ENCODE measurements at regions not wholly inside any gene's neighbourhood (a gene's known extent, or its start where the extent isn't known, plus 50 kb on each side); places are given as distances from the start of the nearest gene placed in this dataset.

DNA sequence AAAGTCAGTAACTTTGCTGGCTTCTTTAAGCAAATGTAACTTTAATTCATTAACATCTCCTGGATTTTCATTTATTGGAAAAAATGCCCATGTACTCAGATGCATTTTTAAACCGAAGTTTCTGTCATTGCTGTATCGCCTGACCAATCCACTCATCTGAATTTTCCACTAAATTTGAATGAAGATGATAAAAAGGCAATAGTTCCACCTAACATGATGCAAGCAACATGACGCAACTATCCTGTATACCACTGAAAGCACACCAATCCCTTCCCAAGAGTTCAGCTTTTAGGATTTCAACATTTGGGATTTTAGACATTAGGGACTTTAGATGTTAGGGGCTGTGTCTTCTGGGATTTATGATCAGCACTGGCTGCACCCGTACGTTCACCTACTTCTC lies 215.6 kb downstream of the KIF4B start:
- H2AK5ac ChIP-seq (ENCODE audit: low read depth, low read length): no peak overlapping the region
- no peak overlapping the region for H2BK5ac ChIP-seq (ENCODE audit: low read length)
- no peak for DNase-seq (ENCODE audit: low spot score)
- no peak overlapping the region for H2BK120ac ChIP-seq (ENCODE audit: low read depth, low read length)
- no peaks in the 10 kb centered on the region for H3K27me3 ChIP-seq (ENCODE audit: control insufficient read depth in 3 of 3, insufficient read depth in 3 of 3, low read depth in 1 of 3, low read length in 3 of 3)
- no peak overlapping the region for H4K8ac ChIP-seq (ENCODE audit: low read depth, low read length)
- H3K9ac ChIP-seq (ENCODE audit: low read depth, low read length, poor library complexity): no peak overlapping the region
- no CpG with 5 or more reads among the region's 5 CpGs for WGBS, 2 donors (ENCODE audit: extremely low coverage in 2 of 2, insufficient read length in 2 of 2, insufficient replicate concordance in 1 of 2)
- H3K9me3 ChIP-seq (replicated peaks in 1 of 2; ENCODE audit: control insufficient read depth in 2 of 2, insufficient read depth in 1 of 2, low read depth in 1 of 2, low read length in 2 of 2): no peaks in the 10 kb centered on the region
- no peak overlapping the region for H4K91ac ChIP-seq (ENCODE audit: low read depth, low read length, poor library complexity)
- H3K4me1 ChIP-seq (ENCODE audit: control insufficient read depth in 2 of 2, insufficient read depth in 1 of 2, low read depth in 1 of 2, low read length in 2 of 2): no peaks in the 10 kb centered on the region
- no peak overlapping the region for H3K4me3 ChIP-seq (ENCODE audit: low read length in 2 of 2)
- H2BK12ac ChIP-seq (ENCODE audit: low read length): no peak overlapping the region
- no peaks in the 10 kb centered on the region for H3K79me1 ChIP-seq (ENCODE audit: low read depth, low read length)
- no peak overlapping the region for H3K14ac ChIP-seq (ENCODE audit: low read length)
- no peak overlapping the region for H3K4ac ChIP-seq (ENCODE audit: low read length)
- H3K18ac ChIP-seq (ENCODE audit: low read length): no peak overlapping the region
- no peak overlapping the region for H3K4me2 ChIP-seq (ENCODE audit: insufficient read depth, low read length, poor library complexity, severe bottlenecking)
- no peak overlapping the region for H2BK15ac ChIP-seq (ENCODE audit: low read length)
- H3K23ac ChIP-seq (ENCODE audit: low read depth, low read length, poor library complexity): no peak overlapping the region
- no peak overlapping the region for H3K27ac ChIP-seq (replicated peaks; ENCODE audit: low read length)
- no peaks in the 10 kb centered on the region for H3K36me3 ChIP-seq (replicated peaks in 1 of 2; ENCODE audit: control insufficient read depth in 2 of 2, insufficient read depth in 2 of 2, low read length in 2 of 2)
- no peak overlapping the region for H2AFZ ChIP-seq (ENCODE audit: low read length)

DNA sequence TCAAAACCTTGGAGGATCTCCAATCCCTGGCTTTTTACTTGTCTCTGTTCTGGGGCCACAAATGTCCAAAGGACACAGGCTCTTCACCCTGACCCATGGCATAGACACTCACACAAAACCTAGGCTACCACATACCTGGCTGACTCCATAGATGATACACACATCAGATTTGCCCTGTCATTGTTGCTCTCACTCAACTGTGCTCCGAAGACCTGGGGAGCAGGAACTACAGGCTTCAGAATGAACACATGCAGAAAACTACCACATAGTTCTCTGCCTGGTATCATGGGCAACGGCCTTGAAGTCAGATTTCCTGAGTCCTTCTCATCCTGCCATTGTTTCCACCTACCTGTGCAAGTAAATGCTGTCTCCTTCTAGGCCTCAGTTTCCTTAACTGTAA lies 226.2 kb downstream of the KIF4B start:
- H2BK12ac ChIP-seq (ENCODE audit: low read length): no peak overlapping the region
- no peaks in the 10 kb centered on the region for H3K4me1 ChIP-seq (ENCODE audit: control insufficient read depth in 2 of 2, insufficient read depth in 1 of 2, low read depth in 1 of 2, low read length in 2 of 2)
- H3K18ac ChIP-seq (ENCODE audit: low read length): no peak overlapping the region
- no peak overlapping the region for H3K9ac ChIP-seq (ENCODE audit: low read depth, low read length, poor library complexity)
- H3K4ac ChIP-seq (ENCODE audit: low read length): no peak overlapping the region
- no peak overlapping the region for H3K4me3 ChIP-seq (ENCODE audit: low read length in 2 of 2)
- H3K36me3 ChIP-seq (replicated peaks in 1 of 2; ENCODE audit: control insufficient read depth in 2 of 2, insufficient read depth in 2 of 2, low read length in 2 of 2): no peaks in the 10 kb centered on the region
- H4K8ac ChIP-seq (ENCODE audit: low read depth, low read length): no peak overlapping the region
- H2BK5ac ChIP-seq (ENCODE audit: low read length): no peak overlapping the region
- no peak overlapping the region for H3K23ac ChIP-seq (ENCODE audit: low read depth, low read length, poor library complexity)
- H2AFZ ChIP-seq (ENCODE audit: low read length): no peak overlapping the region
- H2BK15ac ChIP-seq (ENCODE audit: low read length): no peak overlapping the region
- no CpG with 5 or more reads among the region's 2 CpGs for whole genome bisulfite sequencing, 2 donors (ENCODE audit: extremely low coverage in 2 of 2, insufficient read length in 2 of 2, insufficient replicate concordance in 1 of 2)
- H3K4me2 ChIP-seq (ENCODE audit: insufficient read depth, low read length, poor library complexity, severe bottlenecking): no peak overlapping the region
- no peaks in the 10 kb centered on the region for H3K27me3 ChIP-seq (ENCODE audit: control insufficient read depth in 3 of 3, insufficient read depth in 3 of 3, low read depth in 1 of 3, low read length in 3 of 3)
- no peak overlapping the region for H3K14ac ChIP-seq (ENCODE audit: low read length)
- H3K9me3 ChIP-seq (replicated peaks in 1 of 2; ENCODE audit: control insufficient read depth in 2 of 2, insufficient read depth in 1 of 2, low read depth in 1 of 2, low read length in 2 of 2): no peaks in the 10 kb centered on the region
- no peak overlapping the region for H2BK120ac ChIP-seq (ENCODE audit: low read depth, low read length)
- no peaks in the 10 kb centered on the region for H3K79me1 ChIP-seq (ENCODE audit: low read depth, low read length)
- no peak for DNase-seq (ENCODE audit: low spot score)
- H3K27ac ChIP-seq (replicated peaks; ENCODE audit: low read length): no peak overlapping the region
- no peak overlapping the region for H4K91ac ChIP-seq (ENCODE audit: low read depth, low read length, poor library complexity)
- H2AK5ac ChIP-seq (ENCODE audit: low read depth, low read length): no peak overlapping the region

DNA sequence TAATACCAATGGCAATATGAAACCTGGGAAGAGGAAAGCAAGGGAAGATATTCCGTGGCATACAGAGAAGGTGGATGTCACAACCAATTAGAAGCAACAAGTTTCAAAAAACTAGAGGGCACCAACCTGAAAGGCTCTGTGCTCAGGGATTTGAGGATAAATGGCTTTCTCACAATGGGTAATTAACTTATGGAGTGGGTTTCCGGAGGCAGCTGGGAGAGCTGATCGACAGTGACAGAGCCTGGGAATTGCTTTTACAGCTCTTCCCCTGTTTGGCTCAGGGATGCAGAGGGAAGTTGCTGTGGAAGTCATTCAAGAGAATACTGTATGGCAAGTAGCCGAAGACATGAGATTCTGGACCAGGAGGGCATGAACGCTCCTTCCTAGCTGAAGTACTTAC lies 237.0 kb downstream of the KIF4B start:
- peak; percentile 32 for DNase-seq (ENCODE audit: low spot score)
- Histone ChIP-seq H2AFZ (ENCODE audit: low read length) (no peak overlapping the region), H3K27me3 (ENCODE audit: control insufficient read depth in 3 of 3, insufficient read depth in 3 of 3, low read depth in 1 of 3, low read length in 3 of 3) (no peaks in the 10 kb centered on the region), H3K4me3 (ENCODE audit: low read length in 2 of 2) (no peak overlapping the region), H2BK5ac (ENCODE audit: low read length) (no peak overlapping the region), H3K9ac (ENCODE audit: low read depth, low read length, poor library complexity) (no peak overlapping the region), H3K14ac (ENCODE audit: low read length) (no peak overlapping the region), H4K91ac (ENCODE audit: low read depth, low read length, poor library complexity) (no peak overlapping the region), H2BK12ac (ENCODE audit: low read length) (no peak overlapping the region), H4K8ac (ENCODE audit: low read depth, low read length) (no peak overlapping the region), H3K9me3 (replicated peaks in 1 of 2; ENCODE audit: control insufficient read depth in 2 of 2, insufficient read depth in 1 of 2, low read depth in 1 of 2, low read length in 2 of 2) (no peaks in the 10 kb centered on the region), H3K27ac (replicated peaks; ENCODE audit: low read length) (peak overlapping the region; percentile 60), H3K4me1 (ENCODE audit: control insufficient read depth in 2 of 2, insufficient read depth in 1 of 2, low read depth in 1 of 2, low read length in 2 of 2) (peaks cover 0 to 3% of the 10 kb centered on the region in 2 donors), H3K4me2 (ENCODE audit: insufficient read depth, low read length, poor library complexity, severe bottlenecking) (no peak overlapping the region), H3K36me3 (replicated peaks in 1 of 2; ENCODE audit: control insufficient read depth in 2 of 2, insufficient read depth in 2 of 2, low read length in 2 of 2) (no peaks in the 10 kb centered on the region), H3K23ac (ENCODE audit: low read depth, low read length, poor library complexity) (no peak overlapping the region), H2BK15ac (ENCODE audit: low read length) (no peak overlapping the region), H2AK5ac (ENCODE audit: low read depth, low read length) (no peak overlapping the region), H2BK120ac (ENCODE audit: low read depth, low read length) (no peak overlapping the region), H3K18ac (ENCODE audit: low read length) (no peak overlapping the region), H3K79me1 (ENCODE audit: low read depth, low read length) (no peaks in the 10 kb centered on the region), H3K4ac (ENCODE audit: low read length) (no peak overlapping the region)
- no CpG with 5 or more reads among the region's 5 CpGs for WGBS, 2 donors (ENCODE audit: extremely low coverage in 2 of 2, insufficient read length in 2 of 2, insufficient replicate concordance in 1 of 2)

DNA sequence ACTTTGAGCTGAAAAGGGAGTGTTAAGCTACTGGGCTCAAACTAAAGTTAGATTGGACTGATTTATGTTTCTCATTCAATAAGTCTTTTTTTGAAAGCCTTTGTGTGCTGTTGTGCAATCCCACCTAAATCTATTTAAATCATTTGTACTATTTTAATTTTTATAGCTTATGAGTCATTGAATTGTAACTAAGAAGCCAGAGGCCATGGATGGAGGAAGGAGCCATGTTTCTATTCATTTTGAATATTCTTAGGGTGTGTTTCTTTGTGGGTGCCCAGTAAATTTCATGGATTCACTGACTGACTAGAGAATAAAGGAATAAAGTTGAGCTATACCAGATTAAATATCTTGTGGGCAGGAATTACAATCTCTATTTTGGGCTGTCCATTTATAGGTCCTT lies 238.5 kb downstream of the KIF4B start:
- Histone ChIP-seq H2BK15ac (ENCODE audit: low read length) (no peak overlapping the region), H3K4me1 (ENCODE audit: control insufficient read depth in 2 of 2, insufficient read depth in 1 of 2, low read depth in 1 of 2, low read length in 2 of 2) (peaks cover 0 to 3% of the 10 kb centered on the region in 2 donors), H2BK5ac (ENCODE audit: low read length) (no peak overlapping the region), H3K23ac (ENCODE audit: low read depth, low read length, poor library complexity) (no peak overlapping the region), H3K27me3 (ENCODE audit: control insufficient read depth in 3 of 3, insufficient read depth in 3 of 3, low read depth in 1 of 3, low read length in 3 of 3) (no peaks in the 10 kb centered on the region), H3K4me2 (ENCODE audit: insufficient read depth, low read length, poor library complexity, severe bottlenecking) (no peak overlapping the region), H3K9ac (ENCODE audit: low read depth, low read length, poor library complexity) (no peak overlapping the region), H3K14ac (ENCODE audit: low read length) (no peak overlapping the region), H4K8ac (ENCODE audit: low read depth, low read length) (no peak overlapping the region), H3K4ac (ENCODE audit: low read length) (no peak overlapping the region), H4K91ac (ENCODE audit: low read depth, low read length, poor library complexity) (no peak overlapping the region), H3K18ac (ENCODE audit: low read length) (no peak overlapping the region), H3K9me3 (replicated peaks in 1 of 2; ENCODE audit: control insufficient read depth in 2 of 2, insufficient read depth in 1 of 2, low read depth in 1 of 2, low read length in 2 of 2) (no peaks in the 10 kb centered on the region), H3K27ac (replicated peaks; ENCODE audit: low read length) (no peak overlapping the region), H2AK5ac (ENCODE audit: low read depth, low read length) (no peak overlapping the region), H3K79me1 (ENCODE audit: low read depth, low read length) (no peaks in the 10 kb centered on the region), H3K4me3 (ENCODE audit: low read length in 2 of 2) (no peak overlapping the region), H2AFZ (ENCODE audit: low read length) (no peak overlapping the region), H2BK12ac (ENCODE audit: low read length) (no peak overlapping the region), H2BK120ac (ENCODE audit: low read depth, low read length) (no peak overlapping the region), H3K36me3 (replicated peaks in 1 of 2; ENCODE audit: control insufficient read depth in 2 of 2, insufficient read depth in 2 of 2, low read length in 2 of 2) (no peaks in the 10 kb centered on the region)
- no peak for DNase-seq (ENCODE audit: low spot score)
